ENCODE measurements at regions not wholly inside any gene's neighbourhood (a gene's known extent, or its start where the extent isn't known, plus 50 kb on each side); places are given as distances from the start of the nearest gene placed in this dataset.
"Not testable (repeated sequence)": the region's sequence is repeated elsewhere in the genome, so short reads cannot be mapped to it uniquely, and the experiment has no call there.

- no peak for FAIRE-seq
These were observed 157.4 kb upstream of the SOX2 start for GRCh38 chr3:181554233-181554765.

GRCh38 chr3:181549266-181549665 lies 162.5 kb upstream of the SOX2 start:
- FAIRE-seq (no peak), DNase-seq (ENCODE audit: insufficient read length, low spot score) (no peak)

More at GRCh38 chr3:181554233-181554765, 157.4 kb upstream of the SOX2 start:
- DNase-seq (ENCODE audit: insufficient read length, low spot score), result no peak

- no peak for DNase-seq (ENCODE audit: insufficient read length, low spot score)
- no peak for FAIRE-seq
These were observed 170.3 kb upstream of the SOX2 start for GRCh38 chr3:181541414-181541813.

GRCh38 chr3:181534781-181535221 lies 176.9 kb upstream of the SOX2 start:
- no peak for DNase-seq (ENCODE audit: insufficient read length, low spot score)
- no peak for FAIRE-seq

- no peak for FAIRE-seq
These were observed 177.9 kb upstream of the SOX2 start for GRCh38 chr3:181533811-181534210.

GRCh38 chr3:181530584-181530983 lies 181.1 kb upstream of the SOX2 start:
- no peak for DNase-seq (ENCODE audit: insufficient read length, low spot score)
- FAIRE-seq, result no peak

More at GRCh38 chr3:181533811-181534210, 177.9 kb upstream of the SOX2 start:
- DNase-seq (ENCODE audit: insufficient read length, low spot score), result no peak

GRCh38 chr3:181521831-181522230 lies 189.9 kb upstream of the SOX2 start:
- FAIRE-seq, result no peak
- DNase-seq (ENCODE audit: insufficient read length, low spot score), result no peak

DNA sequence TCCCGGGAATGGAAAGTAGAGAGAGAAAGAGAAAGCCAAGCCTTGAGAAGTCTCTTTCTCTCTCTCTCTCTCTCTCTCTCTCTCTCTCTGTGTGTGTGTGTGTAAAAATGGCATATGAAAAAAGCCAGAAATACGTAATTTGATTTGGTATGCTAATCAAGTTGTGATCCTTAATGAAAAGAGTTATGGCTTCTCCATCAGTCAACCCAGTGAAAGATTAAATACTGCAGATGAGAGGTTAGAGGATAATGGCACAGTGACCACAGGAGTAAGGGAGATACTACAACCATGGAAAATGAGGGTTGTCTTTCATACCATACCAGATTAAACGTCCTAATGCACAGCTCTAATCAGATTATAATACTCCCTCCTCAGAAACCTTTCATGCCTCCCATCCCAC lies 193.5 kb upstream of the SOX2 start:
- no peak for DNase-seq (ENCODE audit: insufficient read length, low spot score)
- no peak for FAIRE-seq

DNA sequence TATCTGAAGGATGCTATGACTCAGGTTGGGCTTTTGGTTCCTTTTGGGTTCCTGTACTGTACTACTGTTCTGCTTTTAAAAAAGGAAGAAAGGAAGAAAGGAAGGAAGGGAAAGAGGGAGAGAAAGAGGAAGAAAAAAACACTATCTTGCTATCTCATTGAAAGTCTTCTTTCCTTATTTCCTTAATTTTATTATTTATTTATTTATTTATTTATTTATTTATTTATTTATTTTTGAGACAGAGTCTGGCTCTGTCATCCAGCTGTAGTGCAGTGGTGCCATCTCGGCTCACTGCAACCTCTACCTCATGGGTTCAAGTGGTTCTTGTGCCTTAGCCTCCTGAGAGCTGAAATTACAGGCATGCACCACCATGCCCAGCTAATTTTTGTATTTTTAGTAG lies 198.9 kb upstream of the SOX2 start:
- no peak for DNase-seq (ENCODE audit: insufficient read length, low spot score)
- no peak for FAIRE-seq

- FAIRE-seq, result no peak
- no peak for DNase-seq (ENCODE audit: insufficient read length, low spot score)
These were observed 201.2 kb upstream of the SOX2 start for GRCh38 chr3:181510500-181510899.

- FAIRE-seq (no peak), DNase-seq (ENCODE audit: insufficient read length, low spot score) (no peak)
These were observed 214.4 kb upstream of the SOX2 start for GRCh38 chr3:181497358-181497757.

DNA sequence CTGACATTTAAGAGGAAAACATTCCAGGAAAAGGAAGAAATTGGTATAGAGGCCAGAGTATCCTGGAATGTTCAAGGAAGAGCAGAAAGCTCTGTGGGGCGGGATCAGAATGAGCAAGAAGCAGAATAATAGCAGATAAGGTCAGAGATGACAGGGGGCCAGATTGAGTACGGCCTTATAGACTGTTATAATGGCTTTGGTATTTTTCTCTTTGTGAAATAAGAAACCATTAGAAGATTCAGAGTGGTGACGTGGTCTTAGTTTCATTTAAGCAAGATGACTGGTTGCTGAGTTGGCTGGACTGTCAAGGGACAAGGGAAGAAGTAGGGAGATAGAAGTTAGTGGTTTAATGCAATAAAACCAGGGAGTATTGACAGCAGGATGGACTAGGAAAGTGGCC lies 218.3 kb upstream of the SOX2 start:
- FAIRE-seq (no peak), DNase-seq (ENCODE audit: insufficient read length, low spot score) (no peak)

DNA sequence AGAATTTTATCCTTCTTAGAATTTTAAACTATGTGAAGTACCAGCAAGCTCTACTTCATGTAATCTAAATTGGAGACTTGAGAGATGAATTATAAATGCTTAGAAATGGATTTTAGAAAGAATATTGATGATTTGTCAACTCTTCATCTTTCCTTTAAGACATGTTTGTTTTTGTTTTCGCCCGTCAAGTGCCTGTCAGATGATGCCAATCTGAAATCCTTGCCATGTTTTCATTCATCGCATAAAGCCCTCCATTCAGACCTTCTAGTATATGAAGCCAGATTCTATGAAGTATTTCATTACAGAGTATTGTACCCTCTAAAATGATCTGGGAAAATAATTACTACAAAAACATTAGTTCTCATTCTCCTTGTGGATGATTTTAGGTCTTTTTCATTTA lies 223.2 kb upstream of the SOX2 start:
- no peak for DNase-seq (ENCODE audit: insufficient read length, low spot score)
- no peak for FAIRE-seq

DNA sequence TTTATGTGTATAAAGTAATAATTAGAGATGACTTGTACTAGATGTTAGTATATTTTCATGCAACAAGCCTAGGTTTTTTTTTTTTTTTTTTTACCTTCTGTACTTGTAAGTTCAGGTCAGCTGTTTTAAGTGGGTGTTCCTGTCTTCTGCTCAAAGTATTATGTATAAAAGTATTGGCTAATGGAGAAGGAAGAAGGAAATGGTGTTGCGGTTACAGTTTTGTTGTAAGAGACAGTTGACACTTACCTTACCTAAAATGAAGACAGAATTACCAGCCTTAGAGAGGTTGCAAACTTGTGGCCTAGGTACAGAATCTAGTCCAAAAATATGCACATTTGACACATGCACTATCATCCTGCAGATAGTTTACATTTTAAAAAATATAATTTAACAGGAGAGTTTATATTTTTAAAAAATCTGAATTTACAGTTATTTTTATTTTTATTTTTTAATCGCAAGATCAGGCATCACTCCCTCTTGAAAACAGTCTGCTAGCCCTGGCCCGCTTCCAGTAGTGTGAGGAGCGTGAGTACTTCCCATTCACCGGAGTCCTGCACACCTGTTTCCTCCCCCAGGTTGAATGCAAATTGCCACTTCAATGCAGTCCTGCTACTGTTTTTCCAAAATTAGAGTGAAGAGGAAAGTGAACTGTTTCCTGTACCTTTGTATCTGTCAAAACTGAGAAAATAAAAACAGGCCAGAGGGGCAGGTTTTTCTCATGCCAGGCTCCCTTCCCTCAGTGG lies 224.3 kb upstream of the SOX2 start:
- DNase-seq (ENCODE audit: insufficient read length, low spot score) (no peak), FAIRE-seq (no peak)

GRCh38 chr3:181486141-181486885 lies 225.4 kb upstream of the SOX2 start:
- no peak for FAIRE-seq
- no peak for DNase-seq (ENCODE audit: insufficient read length, low spot score)

GRCh38 chr3:181484026-181484425 lies 227.7 kb upstream of the SOX2 start:
- DNase-seq (ENCODE audit: insufficient read length, low spot score), result no peak
- no peak for FAIRE-seq

DNA sequence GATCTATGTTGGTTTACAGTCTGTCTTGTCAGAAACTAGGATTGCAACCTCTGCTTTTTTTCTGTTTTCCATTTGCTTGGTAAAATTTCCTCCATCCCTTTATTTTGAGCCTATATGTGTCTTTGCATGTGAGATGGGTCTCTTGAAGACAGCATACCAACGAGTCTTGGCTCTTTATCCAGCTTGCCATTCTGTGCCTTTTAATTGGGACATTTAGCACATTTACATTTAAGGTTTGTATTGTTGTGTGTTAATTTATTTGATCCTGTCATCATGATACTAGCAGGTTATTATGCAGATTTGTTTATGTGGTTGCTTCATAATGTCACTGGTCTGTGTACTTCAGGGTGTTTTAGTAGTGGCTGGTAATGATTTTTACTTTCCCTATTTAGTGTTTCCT lies 236.6 kb upstream of the SOX2 start:
- not testable (repeated sequence) for FAIRE-seq; DNase-seq (ENCODE audit: insufficient read length, low spot score)

GRCh38 chr3:181470349-181470748 lies 241.4 kb upstream of the SOX2 start:
- no peak for DNase-seq (ENCODE audit: insufficient read length, low spot score)
- FAIRE-seq, result no peak

- DNase-seq (ENCODE audit: insufficient read length, low spot score), result no peak
- FAIRE-seq, result no peak
These were observed 247.6 kb upstream of the SOX2 start for GRCh38 chr3:181464033-181464694.

DNA sequence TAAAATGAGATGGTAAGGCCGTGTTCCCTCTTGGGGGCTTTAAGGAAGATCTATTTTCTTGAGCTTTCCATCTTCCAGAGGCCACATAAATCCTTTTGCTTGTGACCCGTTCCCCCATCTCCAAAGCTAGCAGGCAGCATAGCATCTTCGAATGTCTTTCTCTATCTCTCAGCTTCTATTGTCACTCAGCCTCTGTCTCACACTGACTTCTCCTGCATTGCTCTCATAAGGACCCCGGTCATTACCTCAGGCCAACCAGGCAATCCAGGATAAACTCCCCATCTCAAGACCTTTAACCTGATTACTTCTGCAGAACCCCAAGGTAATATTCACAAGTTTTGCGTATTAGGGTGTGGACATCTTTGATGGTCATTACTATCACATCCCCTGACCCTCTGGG lies 250.3 kb upstream of the SOX2 start:
- FAIRE-seq, result no peak
- no peak for DNase-seq (ENCODE audit: insufficient read length, low spot score)

GRCh38 chr3:181459516-181459915 lies 252.2 kb upstream of the SOX2 start:
- DNase-seq (ENCODE audit: insufficient read length, low spot score) (no peak), FAIRE-seq (no peak)

Data from HTR-8/SVneo (cell line).